Peyer's patch (tissue), 4 donors: ENCODE measurements at regions not wholly inside any gene's neighbourhood (a gene's known extent, or its start where the extent isn't known, plus 50 kb on each side); places are given as distances from the start of the nearest gene placed in this dataset.

Experiments
- CTCF ChIP-seq, 6 experiments: fragments of 450-650 bp in 4 of 6; fragments of 200-600 bp in 2 of 6; sonication (generic) in 1 of 6; IDR thresholded peaks; one replicate each; pipeline ENCODE4 v1.5.1; 2017 to 2019; ENCODE audit warnings: antibody characterized with exemption in 6 of 6, mild to moderate bottlenecking in 3 of 6, moderate library complexity in 1 of 6
- POLR2A ChIP-seq, 2 donors: fragments of 450-650 bp; IDR thresholded peaks; one replicate each; pipeline ENCODE4 v1.5.1; 2017; ENCODE audit warnings: antibody characterized with exemption in 2 of 2, mild to moderate bottlenecking in 2 of 2, moderate library complexity in 2 of 2

GRCh38 chr1:115453666-115454065 is 115.6 kb upstream of the NGF start:
- no peak for TF ChIP-seq CTCF (IDR thresholded peaks at IDR 0.05)
- no peak for TF ChIP-seq POLR2A (IDR thresholded peaks at IDR 0.05)
